ENCODE measurements at regions not wholly inside any gene's neighbourhood (a gene's known extent, or its start where the extent isn't known, plus 50 kb on each side); places are given as distances from the start of the nearest gene placed in this dataset.

DNA sequence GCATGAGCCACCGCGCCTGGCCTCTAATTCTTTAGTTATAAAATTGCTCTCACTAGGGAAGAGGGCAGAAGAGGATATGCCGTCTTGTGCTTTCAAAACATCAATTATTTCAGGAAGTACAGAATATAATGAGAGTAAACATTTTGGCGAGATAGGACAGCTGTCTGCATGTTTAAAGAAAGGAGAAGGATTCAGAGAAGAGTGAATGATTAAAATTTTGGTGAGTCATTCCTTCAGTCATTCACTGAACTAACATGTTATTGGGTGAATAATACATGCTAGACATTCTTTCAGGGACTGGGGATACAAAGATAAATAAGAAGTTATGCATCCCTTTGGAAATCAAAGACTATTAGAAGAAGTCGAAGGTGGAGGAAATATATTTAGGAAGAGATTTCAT, 590.3 kb upstream of the GOT2 start:
- Histone ChIP-seq H3K4me2 (no peak overlapping the region), H2AFZ (ENCODE audit: low read depth) (no peak overlapping the region), H3K9me2 (no peaks in the 10 kb centered on the region), H4K20me1 (ENCODE audit: insufficient read depth) (no peaks in the 10 kb centered on the region), H3K36me3 (replicated peaks in 1 of 2; ENCODE audit: control insufficient read depth in 1 of 2, insufficient read depth in 2 of 2, low read length in 1 of 2) (no peaks in the 10 kb centered on the region), H3K27me3 (ENCODE audit: insufficient read depth) (no peaks in the 10 kb centered on the region), H3K79me2 (ENCODE audit: insufficient read depth) (no peaks in the 10 kb centered on the region), H3K9me3 (no peaks in the 10 kb centered on the region), H3K27ac (ENCODE audit: low read depth in 2 of 2, low read length in 1 of 2) (no peak overlapping the region), H3K9ac (no peak overlapping the region), H3F3A (replicated peaks; ENCODE audit: insufficient read depth) (no peaks in the 10 kb centered on the region), H3K4me1 (ENCODE audit: control insufficient read depth in 1 of 2, insufficient read depth in 2 of 2, low read depth in 1 of 2, low read length in 1 of 2) (no peaks in the 10 kb centered on the region), H3K4me3 (ENCODE audit: low read depth in 2 of 2, low read length in 1 of 2) (no peak overlapping the region)
- DNase-seq, result no peak
- 30% methylated on average over 5 of the region's 5 CpGs for WGBS (ENCODE audit: low lambda C conversion rate)
- POLR2A ChIA-PET, result no interaction called here
- CTCF ChIA-PET, result no interaction called here
- TF ChIP-seq, protein P1, sequence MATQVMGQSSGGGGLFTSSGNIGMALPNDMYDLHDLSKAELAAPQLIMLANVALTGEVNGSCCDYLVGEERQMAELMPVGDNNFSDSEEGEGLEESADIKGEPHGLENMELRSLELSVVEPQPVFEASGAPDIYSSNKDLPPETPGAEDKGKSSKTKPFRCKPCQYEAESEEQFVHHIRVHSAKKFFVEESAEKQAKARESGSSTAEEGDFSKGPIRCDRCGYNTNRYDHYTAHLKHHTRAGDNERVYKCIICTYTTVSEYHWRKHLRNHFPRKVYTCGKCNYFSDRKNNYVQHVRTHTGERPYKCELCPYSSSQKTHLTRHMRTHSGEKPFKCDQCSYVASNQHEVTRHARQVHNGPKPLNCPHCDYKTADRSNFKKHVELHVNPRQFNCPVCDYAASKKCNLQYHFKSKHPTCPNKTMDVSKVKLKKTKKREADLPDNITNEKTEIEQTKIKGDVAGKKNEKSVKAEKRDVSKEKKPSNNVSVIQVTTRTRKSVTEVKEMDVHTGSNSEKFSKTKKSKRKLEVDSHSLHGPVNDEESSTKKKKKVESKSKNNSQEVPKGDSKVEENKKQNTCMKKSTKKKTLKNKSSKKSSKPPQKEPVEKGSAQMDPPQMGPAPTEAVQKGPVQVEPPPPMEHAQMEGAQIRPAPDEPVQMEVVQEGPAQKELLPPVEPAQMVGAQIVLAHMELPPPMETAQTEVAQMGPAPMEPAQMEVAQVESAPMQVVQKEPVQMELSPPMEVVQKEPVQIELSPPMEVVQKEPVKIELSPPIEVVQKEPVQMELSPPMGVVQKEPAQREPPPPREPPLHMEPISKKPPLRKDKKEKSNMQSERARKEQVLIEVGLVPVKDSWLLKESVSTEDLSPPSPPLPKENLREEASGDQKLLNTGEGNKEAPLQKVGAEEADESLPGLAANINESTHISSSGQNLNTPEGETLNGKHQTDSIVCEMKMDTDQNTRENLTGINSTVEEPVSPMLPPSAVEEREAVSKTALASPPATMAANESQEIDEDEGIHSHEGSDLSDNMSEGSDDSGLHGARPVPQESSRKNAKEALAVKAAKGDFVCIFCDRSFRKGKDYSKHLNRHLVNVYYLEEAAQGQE (IDR thresholded peaks at IDR 0.05; ENCODE audit: low read depth, low read length), result no peak
- TF ChIP-seq EZH2phosphoT487 (IDR thresholded peaks at IDR 0.05; ENCODE audit: borderline replicate concordance, low read depth) (no peak), SMC3 (IDR thresholded peaks at IDR 0.05; ENCODE audit: low read depth, low read length) (no peak)

DNA sequence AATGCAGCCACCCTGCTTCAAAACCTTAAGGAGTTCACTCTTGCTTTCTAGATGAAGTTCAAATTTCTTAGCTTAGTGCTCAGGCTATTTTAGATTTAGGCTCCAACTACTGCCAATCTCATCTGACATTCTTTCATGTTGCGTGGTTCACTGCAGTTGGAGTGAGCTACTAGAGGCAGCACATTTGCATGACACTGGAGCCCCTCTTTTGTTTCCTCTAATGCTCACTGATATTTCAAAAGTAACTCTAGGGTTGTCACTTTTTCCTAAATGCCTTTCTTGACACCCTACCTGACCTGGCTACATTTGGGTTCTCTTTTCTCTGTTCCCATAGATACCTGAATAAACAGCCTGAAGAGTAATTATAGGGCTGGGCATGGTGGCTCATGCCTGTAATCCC, 586.5 kb upstream of the GOT2 start:
- H3K4me2 ChIP-seq, result no peak overlapping the region
- POLR2A ChIA-PET, result no interaction called here
- CTCF ChIA-PET, result no interaction called here

More for the DNA sequence above, 586.5 kb upstream of the GOT2 start:
- no peaks in the 10 kb centered on the region; the same call in 1 of the 2 replicates for H3K9me3 ChIP-seq
- H3K36me3 ChIP-seq (replicated peaks in 1 of 2; ENCODE audit: control insufficient read depth in 1 of 2, insufficient read depth in 2 of 2, low read length in 1 of 2), result no peaks in the 10 kb centered on the region
- H3K9me2 ChIP-seq, result no peaks in the 10 kb centered on the region
- 29% methylated on average over 1 of the region's 1 CpG for WGBS (ENCODE audit: low lambda C conversion rate)
- H3K79me2 ChIP-seq (ENCODE audit: insufficient read depth), result no peaks in the 10 kb centered on the region
- no peaks in the 10 kb centered on the region for H3K4me1 ChIP-seq (ENCODE audit: control insufficient read depth in 1 of 2, insufficient read depth in 2 of 2, low read depth in 1 of 2, low read length in 1 of 2)
- no peaks in the 10 kb centered on the region for H3K27me3 ChIP-seq (ENCODE audit: insufficient read depth)
- H3K9ac ChIP-seq, result no peak overlapping the region
- no peak for DNase-seq
- H3F3A ChIP-seq (replicated peaks; ENCODE audit: insufficient read depth), result no peaks in the 10 kb centered on the region
- H3K27ac ChIP-seq (ENCODE audit: low read depth in 2 of 2, low read length in 1 of 2), result no peak overlapping the region
- TF ChIP-seq RAD21 (IDR thresholded peaks at IDR 0.05; ENCODE audit: low read length), result no peak
- TF ChIP-seq TEAD4 (IDR thresholded peaks at IDR 0.05; ENCODE audit: borderline replicate concordance, insufficient read depth), result no peak
- no peak for TF ChIP-seq EZH2phosphoT487 (IDR thresholded peaks at IDR 0.05; ENCODE audit: borderline replicate concordance, low read depth)
- TF ChIP-seq, protein P2, sequence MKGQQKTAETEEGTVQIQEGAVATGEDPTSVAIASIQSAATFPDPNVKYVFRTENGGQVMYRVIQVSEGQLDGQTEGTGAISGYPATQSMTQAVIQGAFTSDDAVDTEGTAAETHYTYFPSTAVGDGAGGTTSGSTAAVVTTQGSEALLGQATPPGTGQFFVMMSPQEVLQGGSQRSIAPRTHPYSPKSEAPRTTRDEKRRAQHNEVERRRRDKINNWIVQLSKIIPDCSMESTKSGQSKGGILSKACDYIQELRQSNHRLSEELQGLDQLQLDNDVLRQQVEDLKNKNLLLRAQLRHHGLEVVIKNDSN (IDR thresholded peaks at IDR 0.05; ENCODE audit: borderline replicate concordance, low read depth), result no peak
- TF ChIP-seq, protein P3, sequence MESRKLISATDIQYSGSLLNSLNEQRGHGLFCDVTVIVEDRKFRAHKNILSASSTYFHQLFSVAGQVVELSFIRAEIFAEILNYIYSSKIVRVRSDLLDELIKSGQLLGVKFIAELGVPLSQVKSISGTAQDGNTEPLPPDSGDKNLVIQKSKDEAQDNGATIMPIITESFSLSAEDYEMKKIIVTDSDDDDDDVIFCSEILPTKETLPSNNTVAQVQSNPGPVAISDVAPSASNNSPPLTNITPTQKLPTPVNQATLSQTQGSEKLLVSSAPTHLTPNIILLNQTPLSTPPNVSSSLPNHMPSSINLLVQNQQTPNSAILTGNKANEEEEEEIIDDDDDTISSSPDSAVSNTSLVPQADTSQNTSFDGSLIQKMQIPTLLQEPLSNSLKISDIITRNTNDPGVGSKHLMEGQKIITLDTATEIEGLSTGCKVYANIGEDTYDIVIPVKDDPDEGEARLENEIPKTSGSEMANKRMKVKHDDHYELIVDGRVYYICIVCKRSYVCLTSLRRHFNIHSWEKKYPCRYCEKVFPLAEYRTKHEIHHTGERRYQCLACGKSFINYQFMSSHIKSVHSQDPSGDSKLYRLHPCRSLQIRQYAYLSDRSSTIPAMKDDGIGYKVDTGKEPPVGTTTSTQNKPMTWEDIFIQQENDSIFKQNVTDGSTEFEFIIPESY (IDR thresholded peaks at IDR 0.05; ENCODE audit: borderline replicate concordance, low read depth), result no peak
- no peak overlapping the region for H3K4me3 ChIP-seq (ENCODE audit: low read depth in 2 of 2, low read length in 1 of 2)
- no peak overlapping the region for H2AFZ ChIP-seq (ENCODE audit: low read depth)
- no peaks in the 10 kb centered on the region for H4K20me1 ChIP-seq (ENCODE audit: insufficient read depth)

All from SK-N-SH (cell line).